HG03060 (cell line): ENCODE measurements at regions not wholly inside any gene's neighbourhood (a gene's known extent, or its start where the extent isn't known, plus 50 kb on each side); places are given as distances from the start of the nearest gene placed in this dataset.
"Not testable (repeated sequence)": the region's sequence is repeated elsewhere in the genome, so short reads cannot be mapped to it uniquely, and the experiment has no call there.

ENCODE experiments used
- ATAC-seq: cut with Tn5 transposase; IDR thresholded peaks from one replicate; pipeline ENCODE4 v1.9.1; 2021; ENCODE audit warnings: low read depth, moderate number of reproducible peaks; ENCODE audit not compliant: unreplicated experiment

GRCh38 chr2:84223191-84223590 is 235.9 kb downstream of the SUCLG1 start:
- no peak for ATAC-seq

- ATAC-seq: not testable (repeated sequence)
Measured at GRCh38 chr2:84221102-84221501, 238.0 kb downstream of the SUCLG1 start.

DNA sequence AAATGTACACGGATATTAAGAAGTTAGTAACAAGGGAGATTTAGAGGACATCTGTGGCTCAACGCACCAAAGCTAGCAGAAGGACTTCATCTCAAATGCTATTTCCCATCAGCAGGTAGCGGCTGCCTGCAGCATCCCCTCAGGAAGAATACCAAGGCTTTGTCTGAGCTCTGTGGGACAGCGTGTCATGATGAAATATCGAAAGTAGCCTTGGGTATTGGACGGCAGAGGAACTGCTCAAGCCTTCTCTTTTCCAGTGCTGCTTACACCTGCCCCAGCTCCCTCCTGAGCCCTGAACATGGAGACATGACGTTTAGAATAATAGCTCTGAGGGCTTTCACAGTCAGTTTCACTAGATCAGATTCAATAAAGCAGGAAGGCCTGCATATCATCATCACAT is 241.6 kb downstream of the SUCLG1 start:
- ATAC-seq: no peak

DNA sequence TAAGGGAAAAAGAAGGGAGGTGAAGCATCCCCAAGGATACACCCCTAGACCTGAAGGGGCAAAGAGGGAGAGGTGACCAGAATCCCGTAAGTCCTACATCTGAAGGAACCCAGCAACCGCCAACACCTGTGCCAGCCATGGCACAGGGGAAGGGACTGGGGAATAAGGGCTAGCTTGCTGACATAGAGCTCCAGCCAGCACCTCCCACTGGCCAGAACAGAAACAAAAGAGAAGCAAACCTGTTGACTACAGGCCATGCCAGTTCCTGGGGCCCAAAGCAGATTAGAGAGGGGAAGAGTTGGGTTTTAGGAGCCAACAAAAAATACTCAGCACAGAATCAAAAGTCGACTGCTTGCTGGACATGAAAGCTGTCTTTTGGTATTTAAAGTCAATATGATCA is 244.6 kb downstream of the SUCLG1 start:
- ATAC-seq: no peak

DNA sequence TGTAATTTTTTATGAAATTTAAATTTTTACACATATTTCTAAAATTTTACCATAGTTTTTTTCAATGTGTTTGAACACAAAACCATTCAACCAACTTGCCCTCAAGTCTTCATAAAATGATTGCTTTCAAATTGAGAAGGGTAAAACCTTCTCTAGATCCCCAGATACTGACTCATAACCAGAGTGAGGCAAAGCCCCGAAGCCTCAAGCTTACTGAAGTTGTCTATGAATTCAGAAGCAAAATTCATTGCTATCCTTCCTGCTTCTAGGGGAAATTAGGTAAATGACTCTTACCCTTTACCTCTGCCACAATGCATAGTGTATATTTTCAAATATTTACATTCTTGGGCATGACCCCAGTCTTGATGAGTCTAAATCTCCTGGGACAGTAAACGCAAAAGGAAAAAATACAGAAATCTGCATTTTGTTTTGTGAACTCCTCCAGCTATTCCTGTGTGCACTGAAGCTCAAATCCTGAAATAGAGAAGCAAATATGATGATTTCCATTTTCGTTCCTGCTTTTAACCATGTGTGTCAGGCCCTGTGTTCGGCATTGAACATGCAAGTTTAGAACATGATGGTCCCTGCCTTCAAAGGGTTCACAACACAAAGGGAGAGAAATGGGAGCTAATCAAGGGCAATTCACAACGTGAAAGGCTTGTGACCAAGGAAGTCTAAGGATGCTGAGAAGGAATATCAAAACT is 246.3 kb downstream of the SUCLG1 start:
- ATAC-seq: no peak

DNA sequence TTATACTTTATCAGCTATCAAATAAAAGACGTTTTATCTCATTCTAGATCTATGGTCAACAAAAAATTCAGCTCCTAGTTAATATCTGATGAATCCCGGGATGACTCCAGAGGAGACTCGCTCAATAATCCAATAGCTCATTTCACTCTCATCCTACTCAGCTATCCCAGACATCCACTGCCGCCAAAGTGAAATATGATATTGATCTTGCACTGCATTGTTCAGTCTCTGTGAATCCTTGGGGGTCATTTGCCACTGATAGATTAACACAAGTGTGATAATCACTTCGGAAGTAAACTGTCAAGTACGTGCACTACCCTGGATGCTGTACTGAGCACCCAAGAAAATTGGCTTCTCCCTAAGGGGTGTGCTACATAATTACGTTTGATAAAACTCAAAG is 249.1 kb downstream of the SUCLG1 start:
- ATAC-seq: no peak

- ATAC-seq: no peak
Measured at GRCh38 chr2:84204995-84205394, 254.1 kb downstream of the SUCLG1 start.

- ATAC-seq: no peak
Measured at GRCh38 chr2:84202166-84202565, 256.9 kb downstream of the SUCLG1 start.

DNA sequence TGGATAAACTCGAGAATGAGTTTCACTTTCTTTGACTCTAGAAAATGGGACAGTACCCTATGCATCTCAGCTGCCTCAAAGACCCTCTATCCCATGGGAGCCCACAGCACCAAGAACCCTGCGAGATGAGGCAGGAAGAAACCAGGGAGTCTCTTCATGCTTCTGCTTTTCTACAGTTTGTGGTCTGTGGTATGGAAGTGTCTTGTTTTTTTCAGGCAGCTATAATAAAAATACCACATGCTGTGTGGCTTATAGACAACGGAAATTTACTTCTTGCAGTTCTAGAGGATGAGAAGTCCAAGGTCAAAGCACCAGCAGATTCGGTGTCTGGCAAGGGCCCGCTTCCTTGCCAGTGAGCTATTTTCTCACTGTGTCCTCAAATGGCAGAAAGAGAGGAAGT is 257.9 kb downstream of the SUCLG1 start:
- no peak for ATAC-seq

DNA sequence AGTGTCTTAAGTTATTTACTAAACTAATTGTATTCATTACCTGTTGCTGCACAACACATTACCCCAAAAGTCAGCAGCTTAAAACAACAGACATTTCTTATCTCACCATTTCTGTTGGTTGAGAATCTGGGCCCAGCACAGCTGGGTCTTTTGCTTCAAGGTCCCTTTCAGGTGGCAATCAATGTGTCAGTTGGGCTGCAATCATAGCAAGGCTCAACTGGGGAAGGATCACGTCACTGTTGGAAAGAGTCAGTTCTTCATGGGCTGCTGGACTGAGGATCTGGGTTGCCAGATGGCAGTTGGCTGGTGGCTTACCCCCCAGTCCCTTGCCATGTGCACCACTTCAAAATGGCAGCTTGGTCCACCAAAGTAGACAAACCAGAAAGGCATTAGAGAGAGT is 261.2 kb downstream of the SUCLG1 start:
- ATAC-seq: no peak

- no peak for ATAC-seq
Measured at GRCh38 chr2:84194949-84195644, 264.0 kb downstream of the SUCLG1 start.

GRCh38 chr2:84194181-84194580 is 264.9 kb downstream of the SUCLG1 start:
- ATAC-seq: no peak

GRCh38 chr2:84187258-84187657 is 271.8 kb downstream of the SUCLG1 start:
- ATAC-seq: no peak

DNA sequence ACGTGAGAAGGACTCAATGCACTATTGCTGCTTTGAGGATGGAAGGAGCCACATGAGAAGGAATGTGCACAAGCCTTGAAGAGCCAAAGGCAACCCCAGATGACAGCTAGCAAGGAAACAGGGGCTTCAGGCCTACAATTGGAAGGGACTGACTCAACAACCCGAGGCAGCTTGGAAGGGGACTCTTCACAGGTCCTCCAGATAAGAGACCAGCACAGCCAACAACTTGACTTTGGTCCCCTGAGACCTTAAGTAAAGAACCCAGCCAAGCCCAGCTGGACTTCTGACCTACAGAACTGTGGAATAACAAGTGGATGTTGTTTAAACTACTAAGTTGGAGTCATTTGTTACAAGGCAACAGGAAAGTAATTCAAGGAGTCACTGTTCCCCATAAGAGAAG is 277.2 kb downstream of the SUCLG1 start:
- ATAC-seq: no peak

- no peak for ATAC-seq
Measured at GRCh38 chr2:84177733-84178132, 281.3 kb downstream of the SUCLG1 start.

DNA sequence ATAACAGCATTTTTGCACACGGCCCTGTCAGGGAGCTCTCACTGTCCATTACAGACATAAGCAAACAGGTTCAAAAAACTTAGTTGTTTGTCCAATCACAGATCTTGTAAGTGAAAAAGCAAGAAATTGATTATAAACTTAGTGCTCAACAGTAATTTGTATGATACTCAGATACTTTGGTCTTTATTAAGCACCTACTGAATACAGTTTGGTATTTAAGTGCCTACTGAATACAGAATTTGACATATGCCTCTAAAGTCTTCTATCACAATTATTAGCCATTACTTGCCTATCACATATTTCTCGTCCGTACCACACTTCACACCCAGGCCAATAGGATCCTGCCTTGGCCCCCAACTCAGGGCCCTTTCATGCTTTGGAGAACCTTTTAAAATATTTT is 283.1 kb downstream of the SUCLG1 start:
- no peak for ATAC-seq

DNA sequence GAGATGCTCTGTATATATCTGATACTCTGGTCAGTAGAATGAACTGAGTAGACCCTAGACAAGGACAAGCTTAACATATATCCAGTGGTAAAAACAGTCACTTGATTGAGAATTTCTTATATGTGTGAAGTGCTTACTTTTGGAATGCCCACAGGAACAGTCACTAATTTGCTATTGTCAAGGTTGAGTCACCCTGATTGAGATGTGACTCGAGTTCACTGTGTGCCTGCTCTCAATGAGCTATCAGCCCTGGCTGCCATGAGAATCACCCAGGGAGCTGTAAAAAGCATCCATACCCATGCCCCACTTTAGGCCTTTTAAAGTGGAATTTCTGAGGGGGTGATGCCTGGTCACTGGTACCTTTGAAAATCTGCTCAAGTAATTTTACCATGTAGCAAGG is 283.7 kb downstream of the SUCLG1 start:
- no peak for ATAC-seq

DNA sequence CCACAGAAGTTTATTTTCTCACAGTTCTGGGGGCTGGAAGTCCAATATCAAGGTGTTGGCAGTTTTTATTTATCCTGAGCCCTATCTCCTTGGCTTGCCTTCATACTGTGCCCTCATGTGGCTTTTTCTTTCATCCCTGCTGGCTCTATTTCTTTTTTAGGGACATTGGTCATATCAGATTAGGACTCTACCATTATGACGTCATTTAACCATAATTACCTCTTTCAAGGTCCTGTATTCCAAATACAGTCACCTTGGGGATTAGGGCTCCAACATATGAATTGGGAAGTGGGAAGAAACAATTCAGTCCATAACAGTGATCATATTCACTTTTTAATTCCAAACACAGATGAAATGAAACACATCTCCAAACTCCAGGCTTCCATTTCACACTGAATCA is 286.0 kb downstream of the SUCLG1 start:
- no peak for ATAC-seq

DNA sequence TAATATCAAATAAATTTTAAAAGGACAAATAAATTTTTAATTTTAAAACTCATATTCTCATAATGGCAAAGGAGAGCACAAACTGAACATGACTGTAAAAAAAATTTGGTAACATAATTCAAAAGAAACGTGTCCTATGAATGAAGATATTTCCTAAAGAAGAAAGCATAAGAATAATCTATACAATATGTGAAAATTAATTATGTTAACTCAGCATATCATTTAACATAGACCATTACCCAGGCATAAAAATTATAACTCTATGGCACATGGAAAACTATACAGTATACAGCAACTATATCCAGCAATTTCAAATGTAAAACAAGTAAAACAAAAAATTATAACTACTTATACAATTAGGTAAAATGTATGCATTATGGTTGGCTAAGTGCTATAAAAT is 288.1 kb downstream of the SUCLG1 start:
- no peak for ATAC-seq

GRCh38 chr2:84169871-84170270 is 289.2 kb downstream of the SUCLG1 start:
- no peak for ATAC-seq

DNA sequence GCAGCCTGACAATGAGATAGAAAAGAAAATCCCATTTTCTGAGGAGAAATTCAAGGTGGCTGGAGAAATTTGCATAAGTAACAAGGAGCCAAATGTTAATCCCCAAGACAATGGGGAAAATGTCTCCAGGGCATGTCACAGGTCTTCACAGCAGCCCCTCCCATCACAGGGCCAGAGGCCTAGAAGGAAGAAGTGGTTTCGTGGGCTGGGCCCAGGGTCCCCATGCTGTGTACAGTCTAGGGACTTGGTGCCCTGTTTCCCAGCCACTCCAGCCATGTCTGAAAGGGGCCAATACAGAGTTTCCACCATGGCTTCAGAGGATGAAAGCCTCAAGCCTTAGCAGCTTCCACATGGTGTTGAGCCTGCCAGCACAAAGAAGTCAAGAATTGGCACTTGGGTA is 290.5 kb downstream of the SUCLG1 start:
- not testable (repeated sequence) for ATAC-seq

DNA sequence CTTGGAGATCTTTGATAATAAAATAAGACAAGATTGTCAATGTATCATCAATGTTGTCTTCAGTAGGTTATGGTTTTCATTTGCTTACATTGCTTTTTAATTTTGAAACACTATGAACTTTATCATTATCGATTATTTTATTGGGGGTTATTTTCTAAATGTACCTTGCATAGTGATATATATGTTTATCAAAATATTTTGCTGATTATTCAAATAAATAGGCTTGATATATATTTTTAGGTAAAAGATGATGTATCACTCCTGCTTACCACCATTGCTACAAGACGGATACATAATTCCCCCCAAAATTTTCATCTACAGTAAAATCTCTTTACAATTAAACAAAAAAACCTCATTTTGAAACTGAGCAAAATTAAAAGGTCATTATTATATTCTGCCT is 293.8 kb downstream of the SUCLG1 start:
- ATAC-seq: no peak
